ENCODE measurements at regions not wholly inside any gene's neighbourhood (a gene's known extent, or its start where the extent isn't known, plus 50 kb on each side); places are given as distances from the start of the nearest gene placed in this dataset.

- no peak for DNase-seq
Observed at GRCh38 chr19:28834996-28835395, 378.0 kb downstream of the UQCRFS1 start.

- DNase-seq, result no peak
Observed at GRCh38 chr19:28831462-28831861, 381.5 kb downstream of the UQCRFS1 start.

GRCh38 chr19:28829762-28830161 lies 383.2 kb downstream of the UQCRFS1 start:
- no peak for DNase-seq

- DNase-seq, result no peak
Observed at GRCh38 chr19:28829359-28829758, 383.6 kb downstream of the UQCRFS1 start.

GRCh38 chr19:28828276-28828870 lies 384.6 kb downstream of the UQCRFS1 start:
- no peak for DNase-seq

- DNase-seq, result no peak
Observed at GRCh38 chr19:28827382-28827781, 385.6 kb downstream of the UQCRFS1 start.

- no peak for DNase-seq
Observed at GRCh38 chr19:28823338-28823961, 389.5 kb downstream of the UQCRFS1 start.

- DNase-seq, result no peak
Observed at GRCh38 chr19:28820289-28820688, 392.7 kb downstream of the UQCRFS1 start.

- no peak for DNase-seq
Observed at GRCh38 chr19:28815257-28815656, 397.7 kb downstream of the UQCRFS1 start.

GRCh38 chr19:28794301-28794700 lies 418.6 kb downstream of the UQCRFS1 start:
- DNase-seq, result no peak

GRCh38 chr19:28793391-28794168 lies 419.4 kb downstream of the UQCRFS1 start:
- no peak for DNase-seq

- no peak for DNase-seq
Observed at GRCh38 chr19:28785971-28786370, 427.0 kb downstream of the UQCRFS1 start.

- DNase-seq, result no peak
Observed at GRCh38 chr19:28764066-28764465, 448.9 kb downstream of the UQCRFS1 start.

GRCh38 chr19:28746478-28746877 lies 466.5 kb downstream of the UQCRFS1 start:
- DNase-seq, result no peak

- DNase-seq, result no peak
Observed at GRCh38 chr19:28744943-28745342, 468.0 kb downstream of the UQCRFS1 start.

GRCh38 chr19:28744014-28744413 lies 468.9 kb downstream of the UQCRFS1 start:
- DNase-seq, result no peak

- DNase-seq, result no peak
Observed at GRCh38 chr19:28737021-28737895, 475.7 kb downstream of the UQCRFS1 start.

- no peak for DNase-seq
Observed at GRCh38 chr19:28736528-28736927, 476.4 kb downstream of the UQCRFS1 start.

GRCh38 chr19:28731577-28731976 lies 481.4 kb downstream of the UQCRFS1 start:
- no peak for DNase-seq

GRCh38 chr19:28730791-28731512 lies 482.0 kb downstream of the UQCRFS1 start:
- DNase-seq, result no peak

GRCh38 chr19:28727480-28728159 lies 485.3 kb downstream of the UQCRFS1 start:
- DNase-seq, result no peak

Data from activated CD4-positive, alpha-beta T cell treated with anti-CD3 and anti-CD28 coated beads for 1 hour (primary cell).